ENCODE measurements at regions not wholly inside any gene's neighbourhood (a gene's known extent, or its start where the extent isn't known, plus 50 kb on each side); places are given as distances from the start of the nearest gene placed in this dataset.

- no peak for FAIRE-seq
- Histone ChIP-seq H3K9ac (replicated peaks; ENCODE audit: extremely low read depth, insufficient read depth, low read length) (no peak overlapping the region), H3K4me1 (ENCODE audit: control insufficient read depth, extremely low read depth, insufficient read depth, low read length) (no peaks in the 10 kb centered on the region), H3K4me2 (ENCODE audit: insufficient read depth, low read length) (no peak overlapping the region), H3K4me3 (replicated peaks in 1 of 3; ENCODE audit: insufficient read depth in 1 of 3, low read depth in 1 of 3, low read length in 3 of 3) (no peak overlapping the region), H3K9me3 (replicated peaks; ENCODE audit: control insufficient read depth, insufficient read depth, low read length) (peaks cover 6% of the 10 kb centered on the region), H3K9me1 (replicated peaks; ENCODE audit: control insufficient read depth, extremely low read depth, insufficient read depth, low read length) (no peaks in the 10 kb centered on the region), H3K27me3 (ENCODE audit: control insufficient read depth in 2 of 2, insufficient read depth in 2 of 2, low read length in 2 of 2) (no peaks in the 10 kb centered on the region), H3K79me2 (ENCODE audit: control insufficient read depth, insufficient read depth, low read length) (no peaks in the 10 kb centered on the region), H4K20me1 (replicated peaks; ENCODE audit: control insufficient read depth, extremely low read depth, insufficient read depth, low read length) (no peaks in the 10 kb centered on the region), H3K36me3 (ENCODE audit: control insufficient read depth in 2 of 2, extremely low read depth in 1 of 2, insufficient read depth in 2 of 2, low read length in 2 of 2) (no peaks in the 10 kb centered on the region), H2AFZ (ENCODE audit: low read depth, low read length) (no peak overlapping the region), H3K27ac (ENCODE audit: insufficient read depth, low read depth, low read length) (no peak overlapping the region)
- BruUV-seq (replicated peaks): no TSS peak
- DNase-seq (ENCODE audit: low read depth, low spot score): no peak
- POLR2A ChIA-PET: no interaction called here
- dilution Hi-C loops (cut with MboI; ENCODE audit: extremely low pct_ligation_motif_present, low sequenced_read_pairs): no loop called here
- TF ChIP-seq, protein P1, sequence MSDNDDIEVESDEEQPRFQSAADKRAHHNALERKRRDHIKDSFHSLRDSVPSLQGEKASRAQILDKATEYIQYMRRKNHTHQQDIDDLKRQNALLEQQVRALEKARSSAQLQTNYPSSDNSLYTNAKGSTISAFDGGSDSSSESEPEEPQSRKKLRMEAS (IDR thresholded peaks at IDR 0.05; ENCODE audit: insufficient read depth, insufficient read length): no peak
- TF ChIP-seq EZH2 (IDR thresholded peaks at IDR 0.05; ENCODE audit: borderline replicate concordance, low read depth, low read length, severe bottlenecking) (no peak), POLR2AphosphoS5 (IDR thresholded peaks at IDR 0.05; ENCODE audit: insufficient read depth, low read depth, low read length) (no peak), POLR2A (IDR thresholded peaks at IDR 0.05; ENCODE audit: low read depth, low read length) (no peak), JUN (IDR thresholded peaks at IDR 0.05; ENCODE audit: borderline replicate concordance, insufficient read depth, insufficient read length, low read depth) (no peak), FOS (IDR thresholded peaks at IDR 0.05; ENCODE audit: borderline replicate concordance, insufficient read depth, low read length) (no peak)
- CTCF ChIA-PET: no interaction called here
- intact Hi-C loops (cut with micrococcal nuclease): no loop called here
Measured at GRCh38 chr12:127966331-127966730, 300.6 kb upstream of the TMEM132C start.

GRCh38 chr12:127970491-127970890 lies 296.5 kb upstream of the TMEM132C start:
- ChIA-PET POLR2A (no interaction called here), CTCF (no interaction called here)
- Histone ChIP-seq H4K20me1 (replicated peaks; ENCODE audit: control insufficient read depth, extremely low read depth, insufficient read depth, low read length) (no peaks in the 10 kb centered on the region), H3K27me3 (ENCODE audit: control insufficient read depth in 2 of 2, insufficient read depth in 2 of 2, low read length in 2 of 2) (no peaks in the 10 kb centered on the region), H3K9ac (replicated peaks; ENCODE audit: extremely low read depth, insufficient read depth, low read length) (no peak overlapping the region), H3K79me2 (ENCODE audit: control insufficient read depth, insufficient read depth, low read length) (no peaks in the 10 kb centered on the region), H3K27ac (ENCODE audit: insufficient read depth, low read depth, low read length) (no peak overlapping the region), H3K4me3 (replicated peaks in 1 of 3; ENCODE audit: insufficient read depth in 1 of 3, low read depth in 1 of 3, low read length in 3 of 3) (no peak overlapping the region), H3K9me3 (replicated peaks; ENCODE audit: control insufficient read depth, insufficient read depth, low read length) (peaks cover 6% of the 10 kb centered on the region), H3K9me1 (replicated peaks; ENCODE audit: control insufficient read depth, extremely low read depth, insufficient read depth, low read length) (no peaks in the 10 kb centered on the region), H3K36me3 (ENCODE audit: control insufficient read depth in 2 of 2, extremely low read depth in 1 of 2, insufficient read depth in 2 of 2, low read length in 2 of 2) (no peaks in the 10 kb centered on the region), H3K4me2 (ENCODE audit: insufficient read depth, low read length) (no peak overlapping the region), H3K4me1 (ENCODE audit: control insufficient read depth, extremely low read depth, insufficient read depth, low read length) (no peaks in the 10 kb centered on the region), H2AFZ (ENCODE audit: low read depth, low read length) (no peak overlapping the region)
- TF ChIP-seq POLR2AphosphoS5 (IDR thresholded peaks at IDR 0.05; ENCODE audit: insufficient read depth, low read depth, low read length) (no peak), FOS (IDR thresholded peaks at IDR 0.05; ENCODE audit: borderline replicate concordance, insufficient read depth, low read length) (no peak), POLR2A (IDR thresholded peaks at IDR 0.05; ENCODE audit: low read depth, low read length) (no peak), GATA2 (IDR thresholded peaks at IDR 0.05; ENCODE audit: insufficient read depth, insufficient read length, low read depth, low read length) (no peak), JUN (IDR thresholded peaks at IDR 0.05; ENCODE audit: borderline replicate concordance, insufficient read depth, insufficient read length, low read depth) (no peak), MYC (IDR thresholded peaks at IDR 0.05; ENCODE audit: low read depth, low read length) (no peak), EZH2 (IDR thresholded peaks at IDR 0.05; ENCODE audit: borderline replicate concordance, low read depth, low read length, severe bottlenecking) (no peak)
- TF ChIP-seq, protein P1 (IDR thresholded peaks at IDR 0.05; ENCODE audit: insufficient read depth, insufficient read length): no peak
- TF ChIP-seq, protein P2, sequence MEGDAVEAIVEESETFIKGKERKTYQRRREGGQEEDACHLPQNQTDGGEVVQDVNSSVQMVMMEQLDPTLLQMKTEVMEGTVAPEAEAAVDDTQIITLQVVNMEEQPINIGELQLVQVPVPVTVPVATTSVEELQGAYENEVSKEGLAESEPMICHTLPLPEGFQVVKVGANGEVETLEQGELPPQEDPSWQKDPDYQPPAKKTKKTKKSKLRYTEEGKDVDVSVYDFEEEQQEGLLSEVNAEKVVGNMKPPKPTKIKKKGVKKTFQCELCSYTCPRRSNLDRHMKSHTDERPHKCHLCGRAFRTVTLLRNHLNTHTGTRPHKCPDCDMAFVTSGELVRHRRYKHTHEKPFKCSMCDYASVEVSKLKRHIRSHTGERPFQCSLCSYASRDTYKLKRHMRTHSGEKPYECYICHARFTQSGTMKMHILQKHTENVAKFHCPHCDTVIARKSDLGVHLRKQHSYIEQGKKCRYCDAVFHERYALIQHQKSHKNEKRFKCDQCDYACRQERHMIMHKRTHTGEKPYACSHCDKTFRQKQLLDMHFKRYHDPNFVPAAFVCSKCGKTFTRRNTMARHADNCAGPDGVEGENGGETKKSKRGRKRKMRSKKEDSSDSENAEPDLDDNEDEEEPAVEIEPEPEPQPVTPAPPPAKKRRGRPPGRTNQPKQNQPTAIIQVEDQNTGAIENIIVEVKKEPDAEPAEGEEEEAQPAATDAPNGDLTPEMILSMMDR (IDR thresholded peaks at IDR 0.05; ENCODE audit: extremely low read depth in 1 of 2, insufficient read depth in 1 of 2, low read depth in 1 of 2, low read length in 2 of 2): no peak
- BruUV-seq (replicated peaks): no TSS peak
- dilution Hi-C loops (cut with MboI; ENCODE audit: extremely low pct_ligation_motif_present, low sequenced_read_pairs) (no loop called here), intact Hi-C loops (cut with micrococcal nuclease) (no loop called here)
- FAIRE-seq (no peak), DNase-seq (ENCODE audit: low read depth, low spot score) (no peak)

Measured in endothelial cell of umbilical vein (primary cell).